HG02981 (cell line): ENCODE measurements at regions not wholly inside any gene's neighbourhood (a gene's known extent, or its start where the extent isn't known, plus 50 kb on each side); places are given as distances from the start of the nearest gene placed in this dataset.
"Not testable (repeated sequence)": the region's sequence is repeated elsewhere in the genome, so short reads cannot be mapped to it uniquely, and the experiment has no call there.

Experiments
- ATAC-seq: cut with Tn5 transposase; IDR thresholded peaks from one replicate; pipeline ENCODE4 v1.9.1; 2021; ENCODE audit warnings: mild to moderate bottlenecking, moderate library complexity; ENCODE audit not compliant: unreplicated experiment

DNA sequence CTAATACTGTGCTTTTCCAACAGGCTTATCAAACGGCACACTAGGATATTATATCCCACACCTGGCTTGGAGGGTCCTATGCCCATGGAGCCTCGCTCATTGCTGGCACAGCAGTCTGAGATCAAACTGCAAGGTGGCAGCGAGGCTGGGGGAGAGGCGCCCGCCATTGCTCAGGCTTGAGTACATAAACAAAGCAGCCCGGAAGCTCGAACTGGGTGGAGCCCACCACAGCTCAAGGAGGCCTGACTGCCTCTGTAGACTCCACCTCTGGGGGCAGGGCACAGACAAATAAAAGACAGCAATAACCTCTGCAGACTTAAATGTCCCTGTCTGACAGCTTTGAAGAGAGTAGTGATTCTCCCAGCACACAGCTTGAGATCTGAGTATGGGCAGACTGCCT is 128.0 kb upstream of the CAV2 start:
- ATAC-seq, result not testable (repeated sequence)

DNA sequence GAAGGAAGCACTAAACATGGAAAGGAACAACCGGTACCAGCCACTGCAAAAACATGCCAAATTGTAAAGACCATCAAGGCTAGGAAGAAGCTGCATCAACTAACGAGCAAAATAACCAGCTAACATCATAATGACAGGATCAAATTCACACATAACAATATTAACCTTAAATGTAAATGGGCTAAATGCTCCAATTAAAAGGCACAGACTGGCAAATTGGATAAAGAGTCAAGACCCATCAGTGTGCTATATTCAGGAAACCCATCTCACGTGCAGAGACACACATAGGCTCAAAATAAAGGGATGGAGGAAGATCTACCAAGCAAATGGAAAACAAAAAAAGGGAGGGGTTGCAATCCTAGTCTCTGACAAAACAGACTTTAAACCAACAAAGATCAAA is 126.3 kb upstream of the CAV2 start:
- ATAC-seq, result not testable (repeated sequence)

DNA sequence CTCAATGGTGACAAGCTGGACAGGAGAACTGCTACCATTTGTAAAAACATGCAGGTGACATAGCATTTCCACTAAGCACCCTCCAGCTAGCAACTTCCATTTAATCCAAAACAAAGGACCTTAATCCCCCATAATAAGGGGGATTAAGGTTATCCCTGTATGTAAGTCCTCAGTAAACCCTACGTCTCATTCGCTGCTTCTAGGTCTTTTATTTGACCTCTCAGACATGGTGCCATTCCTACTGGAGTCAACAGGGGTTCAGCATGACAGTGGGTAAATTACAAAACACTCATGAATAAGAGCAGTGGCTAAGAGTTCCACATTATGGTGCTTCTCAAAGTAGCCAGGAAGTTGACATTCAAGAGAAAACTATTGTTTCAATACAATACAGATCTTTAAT is 121.8 kb upstream of the CAV2 start:
- ATAC-seq, result no peak

DNA sequence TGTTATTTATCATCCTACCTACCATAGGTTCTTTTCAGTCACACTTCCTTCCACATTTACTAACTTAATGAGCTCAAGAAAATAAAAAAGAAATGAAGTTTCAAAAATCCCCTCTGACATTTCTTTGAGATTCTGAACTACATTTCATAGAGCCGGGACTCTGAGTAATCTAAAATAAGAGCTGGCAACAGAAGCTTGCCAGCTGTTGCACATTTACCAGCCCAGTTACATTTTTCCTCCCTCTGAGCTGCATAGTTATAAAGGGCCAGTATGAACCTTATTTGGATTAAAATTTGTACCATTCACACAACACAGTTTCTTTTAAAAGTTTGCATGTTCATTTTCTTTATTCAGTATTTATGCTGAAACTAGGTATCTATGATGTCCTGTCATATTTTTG is 119.5 kb upstream of the CAV2 start:
- no peak for ATAC-seq

DNA sequence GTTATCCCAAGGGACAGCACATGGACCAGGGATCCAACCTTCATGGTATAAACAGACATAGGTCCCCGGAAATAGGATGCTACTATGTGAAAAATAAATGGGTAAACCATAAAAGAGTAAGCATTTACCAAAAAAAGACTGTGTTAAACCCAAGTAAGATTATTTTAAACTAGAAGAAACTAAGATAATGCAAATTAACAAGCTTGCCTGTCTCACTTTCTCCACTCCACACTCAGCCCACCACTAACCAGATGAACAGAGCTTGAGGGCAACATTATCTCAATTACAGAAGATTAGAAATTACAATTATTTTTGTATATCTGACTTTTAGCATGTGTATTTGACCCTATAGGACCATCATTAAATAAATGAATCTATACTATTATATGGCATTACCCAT is 117.2 kb upstream of the CAV2 start:
- ATAC-seq, result no peak

DNA sequence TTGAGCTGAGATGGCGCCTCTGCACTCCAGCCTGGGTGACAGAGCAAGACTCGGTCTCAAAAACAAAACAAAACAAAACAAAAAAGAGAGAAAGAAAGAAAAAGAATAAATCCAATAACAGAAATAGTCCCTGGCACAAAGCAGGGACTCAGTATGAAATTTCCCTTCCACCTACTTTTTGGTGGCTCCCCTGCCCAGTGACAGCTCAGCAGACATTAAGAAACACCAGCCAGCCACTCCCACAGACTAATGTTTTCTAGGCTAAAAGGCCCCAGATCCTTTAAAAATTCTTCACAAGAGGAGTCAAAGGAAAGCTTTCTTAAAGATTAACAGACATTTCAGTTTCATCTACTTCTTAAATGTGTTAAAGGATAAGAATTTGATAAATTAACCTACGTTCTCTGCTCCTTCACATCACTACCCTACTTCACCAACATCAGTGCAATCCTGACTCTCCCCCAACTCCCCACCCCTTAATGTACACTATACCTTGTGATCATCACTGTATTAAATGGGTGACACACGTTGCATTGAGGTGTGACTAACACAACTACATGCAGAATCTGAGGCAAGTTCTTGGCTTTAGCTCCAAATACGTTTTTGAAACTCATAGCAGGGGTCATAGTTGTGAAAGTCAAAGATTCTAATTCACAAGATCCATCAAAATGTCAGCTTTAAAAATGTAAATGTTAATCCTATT is 114.5 kb upstream of the CAV2 start:
- no peak for ATAC-seq

DNA sequence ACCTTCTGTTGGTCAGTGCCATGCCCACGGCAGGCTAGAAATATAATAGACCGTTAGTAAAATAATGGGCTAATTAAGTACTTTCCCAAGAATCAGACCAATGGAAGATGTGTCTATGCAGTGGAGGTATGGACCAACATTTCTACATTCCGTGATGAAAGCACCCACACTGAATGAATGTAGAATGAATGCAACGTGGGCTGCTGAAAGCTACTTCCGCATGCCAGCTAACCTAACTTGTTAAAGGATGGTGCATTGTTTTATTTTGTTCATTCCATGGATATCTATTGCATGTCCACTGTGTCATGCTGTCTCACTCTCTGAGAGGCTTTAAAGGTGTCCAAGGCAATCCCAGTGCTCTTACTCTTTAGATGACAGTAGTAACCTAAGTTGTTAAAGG is 112.9 kb upstream of the CAV2 start:
- no peak for ATAC-seq

DNA sequence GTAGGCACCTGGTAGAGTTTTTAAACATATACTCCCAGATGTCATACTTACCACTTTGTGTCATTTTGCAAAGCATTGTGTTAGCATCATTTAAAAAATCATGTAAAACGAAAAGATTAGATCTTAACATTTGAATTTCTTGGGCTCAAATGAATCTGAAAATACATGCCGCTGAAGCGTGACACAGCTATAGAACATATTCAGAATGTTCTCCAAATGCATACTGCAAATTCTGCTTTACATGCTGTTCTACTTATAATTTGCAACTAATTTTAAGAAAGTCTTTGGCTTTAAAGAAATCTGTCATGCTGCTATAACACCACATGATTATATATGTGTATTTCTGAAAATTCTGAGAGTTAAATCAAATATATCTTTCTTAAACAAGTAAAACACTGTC is 109.2 kb upstream of the CAV2 start:
- no peak for ATAC-seq

DNA sequence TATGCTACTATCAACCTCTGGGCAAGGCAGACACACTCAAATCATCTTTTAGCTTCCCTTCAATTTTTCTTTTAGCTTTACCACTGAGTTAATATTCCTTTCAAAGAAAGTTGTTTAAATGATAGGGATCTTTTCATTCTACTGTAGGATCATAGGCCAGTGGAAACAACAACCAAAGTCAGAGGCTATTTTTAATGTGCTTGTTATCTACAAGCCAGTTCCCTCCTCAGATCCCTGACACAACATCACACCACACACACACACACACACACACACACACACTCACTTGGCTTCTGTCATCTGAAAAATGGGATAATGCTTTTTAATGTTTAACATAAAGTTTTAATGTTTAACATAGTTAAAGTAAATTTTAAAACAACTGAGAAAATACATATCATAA is 106.7 kb upstream of the CAV2 start:
- ATAC-seq, result no peak

DNA sequence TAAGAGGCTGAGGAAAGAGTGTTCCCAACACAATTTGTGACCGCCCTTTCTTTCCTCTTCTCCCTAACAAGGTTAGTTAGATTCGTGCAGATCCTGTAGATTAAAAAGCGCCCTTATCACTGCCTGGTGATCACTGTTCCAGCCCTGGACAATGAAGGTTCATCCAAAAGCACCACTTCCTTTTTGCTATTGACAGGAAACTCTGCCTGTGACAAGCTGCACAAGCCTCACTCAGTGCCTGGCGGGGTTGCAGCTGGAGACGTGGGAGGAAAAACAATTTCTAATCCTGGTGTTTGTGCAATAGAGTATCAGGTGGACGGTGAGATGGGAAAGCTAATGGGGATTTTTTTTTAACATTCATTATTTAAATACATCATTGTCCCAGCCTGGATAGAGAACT is 105.9 kb upstream of the CAV2 start:
- ATAC-seq, result no peak

DNA sequence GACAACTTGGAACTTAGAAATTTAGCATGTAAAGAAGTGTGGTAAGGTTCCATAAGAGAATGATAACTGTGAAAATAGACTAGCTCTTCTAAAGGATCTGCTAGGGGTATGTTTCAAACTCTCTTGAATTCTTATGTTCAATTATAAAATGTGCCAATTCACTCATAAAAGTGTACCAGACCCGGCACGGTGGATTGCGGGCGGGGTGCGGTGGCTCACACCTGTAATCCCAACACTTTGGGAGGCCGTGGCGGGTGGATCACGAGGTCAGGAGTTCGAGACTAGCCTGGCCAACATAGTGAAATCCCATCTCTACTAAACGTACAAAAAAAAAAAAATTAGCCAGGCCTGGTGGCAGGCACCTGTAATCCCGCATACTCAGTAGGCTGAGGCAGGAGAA is 105.4 kb upstream of the CAV2 start:
- ATAC-seq, result no peak

DNA sequence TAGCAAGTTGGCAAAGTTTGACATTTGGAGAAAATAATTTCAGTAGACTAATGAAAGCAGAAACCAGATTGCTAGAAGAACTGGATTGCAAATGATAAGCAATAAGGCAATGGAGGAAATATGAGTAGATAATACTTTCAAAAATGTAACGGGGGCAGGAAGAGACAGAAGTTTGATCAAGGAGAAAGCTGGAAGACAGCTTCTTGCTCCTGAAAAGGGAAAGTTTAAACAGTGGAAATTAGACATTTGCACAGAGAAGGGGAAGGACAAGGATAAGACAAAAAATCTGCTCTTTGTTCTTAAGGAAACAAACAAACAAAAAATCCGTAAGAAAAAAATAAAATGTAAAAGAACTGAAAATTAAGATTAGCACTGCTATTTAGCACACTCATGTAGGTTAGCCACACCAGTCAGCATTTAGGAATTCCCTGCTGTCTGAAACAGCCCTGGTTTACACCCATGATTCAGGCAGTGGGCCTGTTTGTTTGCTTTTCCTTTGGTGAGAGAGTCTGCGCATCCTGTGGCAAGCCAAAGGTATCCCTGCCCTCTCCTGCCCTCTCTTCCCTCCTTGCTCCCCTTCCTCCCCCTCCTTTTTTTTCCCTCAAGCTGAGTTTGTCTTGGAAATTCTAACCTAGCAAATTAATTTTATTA is 104.3 kb upstream of the CAV2 start:
- no peak for ATAC-seq

DNA sequence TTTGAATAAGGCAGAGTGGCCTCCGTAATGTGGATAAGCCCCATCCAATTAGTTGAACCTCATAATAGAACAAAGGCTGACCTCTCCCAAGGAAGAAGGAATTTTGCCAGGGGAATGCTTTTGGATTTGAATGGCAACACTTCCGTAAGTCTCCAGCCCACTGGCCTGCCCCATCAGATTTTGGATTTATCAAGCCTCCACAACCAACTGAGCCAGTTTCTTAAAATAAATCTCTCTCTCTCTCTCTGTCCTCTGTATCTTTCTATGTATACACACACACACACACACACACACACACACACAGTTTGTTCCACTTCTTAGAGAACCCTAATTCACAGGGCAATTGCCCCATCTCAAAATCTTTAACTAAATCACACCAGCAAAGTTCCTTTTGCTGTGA is 100.9 kb upstream of the CAV2 start:
- no peak for ATAC-seq

DNA sequence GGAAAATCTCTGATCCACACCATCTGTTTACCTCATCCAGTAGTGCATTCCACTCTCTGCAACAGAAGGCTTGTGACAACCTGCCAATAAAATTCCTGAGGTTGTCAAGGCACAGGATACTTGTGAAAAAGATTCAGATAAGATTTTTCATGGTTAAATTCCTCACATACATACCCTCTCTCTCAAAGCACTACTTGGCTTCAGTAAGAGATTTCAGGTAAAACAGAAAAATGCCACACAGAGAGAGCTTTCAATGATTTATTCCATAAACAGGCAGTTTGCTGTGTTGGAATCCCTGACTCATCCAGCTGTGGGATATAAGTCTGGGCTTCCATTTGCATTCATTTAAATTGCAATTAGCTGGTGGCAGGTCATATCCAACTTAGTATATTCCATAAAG is 99.7 kb upstream of the CAV2 start:
- ATAC-seq, result no peak

DNA sequence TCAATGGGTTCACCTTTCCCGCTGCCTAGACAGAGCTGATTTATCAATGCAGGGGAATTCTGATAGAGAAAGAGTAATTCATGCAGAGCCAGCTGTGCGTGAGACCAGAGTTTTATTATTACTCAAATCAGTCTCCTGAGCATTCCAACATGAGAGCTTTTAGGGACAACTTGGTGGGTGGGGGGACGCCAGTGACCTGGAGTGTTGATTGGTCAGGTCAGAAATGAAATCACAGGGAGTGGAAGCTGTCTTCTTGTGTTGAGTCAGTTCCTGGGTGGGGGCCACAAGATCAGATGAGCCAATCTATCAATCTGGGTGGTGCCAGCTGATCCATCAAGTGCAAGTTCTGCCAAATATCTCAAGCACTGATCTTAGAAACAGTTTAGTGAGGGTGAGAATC is 99.0 kb upstream of the CAV2 start:
- no peak for ATAC-seq

DNA sequence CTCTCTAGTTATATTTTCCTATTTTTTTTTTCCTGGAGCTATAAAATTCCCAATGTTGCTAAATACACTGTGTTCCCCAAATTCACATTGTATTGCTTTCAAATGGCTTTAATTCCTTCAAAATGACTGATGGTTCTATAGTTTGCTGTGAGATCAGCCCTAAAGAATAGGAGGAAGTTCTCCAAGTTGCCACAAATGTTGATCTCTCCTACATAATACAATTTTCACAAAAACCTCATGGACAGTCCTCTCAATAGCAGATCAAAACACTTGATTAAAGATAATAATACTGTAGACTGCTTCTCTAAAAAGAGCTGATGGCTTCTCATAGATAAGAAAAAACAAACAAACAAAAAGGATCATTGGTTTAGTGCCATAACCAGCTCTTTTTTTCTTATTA is 97.8 kb upstream of the CAV2 start:
- ATAC-seq, result no peak

DNA sequence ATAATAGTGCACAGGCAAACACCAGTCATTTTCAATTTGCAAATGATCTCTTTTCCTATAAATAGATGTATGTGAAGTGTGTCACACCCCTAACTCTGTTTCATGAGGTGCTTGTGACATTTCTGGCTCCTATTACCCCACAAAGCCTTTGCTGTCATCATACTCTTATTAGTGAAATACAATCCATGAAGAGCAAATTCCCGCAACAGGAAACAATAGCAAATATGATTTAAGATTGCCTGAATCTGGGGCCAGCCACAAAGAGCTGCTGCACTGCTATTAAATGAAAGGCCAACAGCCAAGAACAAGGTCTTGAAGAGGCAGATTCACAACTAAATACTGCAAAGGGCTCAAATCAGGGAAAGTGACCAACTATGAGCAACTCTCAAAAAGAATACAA is 96.3 kb upstream of the CAV2 start:
- ATAC-seq, result no peak

DNA sequence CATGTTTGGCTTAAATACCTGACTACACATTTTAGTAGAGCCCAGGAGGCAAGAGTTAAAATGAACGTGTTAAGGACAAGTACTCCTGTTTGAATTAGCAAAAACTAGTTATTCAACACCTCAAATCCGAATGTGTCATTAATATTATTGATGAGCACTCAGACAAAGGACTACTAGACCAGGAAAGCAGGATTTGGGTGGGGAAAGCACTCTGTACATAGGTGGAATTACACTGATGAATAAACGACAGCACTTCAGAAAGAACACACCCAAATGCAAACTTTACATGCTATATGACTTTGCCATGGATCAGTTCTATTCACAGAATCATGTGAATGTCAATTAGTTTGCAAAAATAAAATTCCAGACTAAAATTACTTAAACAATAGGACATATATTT is 95.1 kb upstream of the CAV2 start:
- ATAC-seq, result no peak

DNA sequence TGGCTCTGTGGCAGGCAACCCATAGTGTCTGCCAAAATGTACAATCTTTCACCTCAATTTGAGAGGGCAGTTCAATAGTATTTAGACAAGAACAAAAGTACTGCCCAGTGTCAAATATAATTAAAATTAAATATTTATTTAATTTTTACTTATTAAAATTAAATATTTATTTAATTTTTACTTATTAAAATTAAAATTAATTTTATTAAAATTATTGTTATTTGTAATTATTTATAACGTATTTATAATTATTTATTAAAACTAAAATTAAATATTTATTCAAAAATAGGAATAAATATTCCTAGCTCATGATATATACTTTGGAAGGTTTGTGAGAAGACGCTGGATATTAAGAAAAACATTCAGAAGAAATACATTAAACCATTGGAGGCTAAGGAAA is 93.7 kb upstream of the CAV2 start:
- no peak for ATAC-seq

DNA sequence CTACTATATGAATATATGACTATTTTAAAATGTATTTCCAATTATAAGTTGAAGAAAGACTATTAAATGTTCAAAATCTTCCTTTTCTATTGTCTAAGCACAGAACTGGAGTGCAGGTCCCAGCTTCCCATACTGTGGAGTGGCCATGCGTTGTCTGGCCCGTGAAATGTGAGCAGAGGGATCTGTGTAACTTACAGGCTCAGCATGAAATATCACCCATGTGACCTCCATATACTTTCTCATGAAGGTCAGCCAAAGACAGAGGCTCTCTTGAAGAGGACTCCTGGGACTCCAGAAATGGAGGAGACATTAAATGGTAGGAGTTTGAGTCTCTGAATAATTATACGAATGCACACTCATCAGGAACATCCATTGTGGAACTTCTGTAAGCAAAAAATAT is 92.4 kb upstream of the CAV2 start:
- ATAC-seq, result no peak

DNA sequence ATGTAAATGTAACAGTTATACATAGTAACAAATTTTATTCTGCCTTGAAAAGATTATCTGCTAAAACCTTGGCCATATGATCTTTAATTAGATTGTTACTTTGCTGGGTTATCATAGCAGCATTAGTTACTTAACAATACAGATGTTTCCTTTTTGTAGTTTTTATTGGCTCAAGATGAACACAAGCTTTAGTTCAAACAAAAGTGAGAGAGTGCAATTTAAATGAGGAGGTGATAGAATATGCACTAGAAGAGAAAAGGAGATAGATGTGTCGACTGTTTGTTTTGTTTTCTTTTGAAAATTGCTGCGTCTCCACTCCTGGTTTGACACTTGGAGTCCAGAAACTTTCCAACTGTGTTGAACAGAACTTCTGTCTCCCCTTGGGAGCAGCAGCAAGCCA is 91.4 kb upstream of the CAV2 start:
- ATAC-seq, result no peak

DNA sequence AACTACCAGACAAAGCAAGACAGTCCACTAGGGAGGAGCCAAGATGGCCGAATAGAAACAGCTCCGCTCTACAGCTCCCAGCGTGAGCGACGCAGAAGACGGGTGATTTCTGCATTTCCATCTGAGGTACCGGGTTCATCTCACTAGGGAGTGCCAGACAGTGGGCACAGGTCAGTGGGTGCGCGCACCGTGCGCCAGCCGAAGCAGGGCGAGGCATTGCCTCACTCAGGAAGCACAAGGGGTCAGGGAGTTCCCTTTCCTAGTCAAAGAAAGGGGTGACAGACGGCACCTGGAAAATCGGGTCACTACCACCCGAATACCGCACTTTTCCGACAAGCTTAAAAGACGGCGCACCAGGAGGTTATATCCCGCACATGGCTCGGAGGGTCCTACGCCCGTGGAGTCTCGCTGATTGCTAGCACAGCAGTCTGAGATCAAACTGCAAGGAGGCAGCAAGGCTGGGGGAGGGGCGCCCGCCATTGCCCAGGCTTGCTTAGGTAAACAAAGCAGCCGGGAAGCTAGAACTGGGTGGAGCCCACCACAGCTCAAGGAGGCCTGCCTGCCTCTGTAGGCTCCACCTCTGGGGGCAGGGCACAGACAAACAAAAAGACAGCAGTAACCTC is 90.6 kb upstream of the CAV2 start:
- not testable (repeated sequence) for ATAC-seq

DNA sequence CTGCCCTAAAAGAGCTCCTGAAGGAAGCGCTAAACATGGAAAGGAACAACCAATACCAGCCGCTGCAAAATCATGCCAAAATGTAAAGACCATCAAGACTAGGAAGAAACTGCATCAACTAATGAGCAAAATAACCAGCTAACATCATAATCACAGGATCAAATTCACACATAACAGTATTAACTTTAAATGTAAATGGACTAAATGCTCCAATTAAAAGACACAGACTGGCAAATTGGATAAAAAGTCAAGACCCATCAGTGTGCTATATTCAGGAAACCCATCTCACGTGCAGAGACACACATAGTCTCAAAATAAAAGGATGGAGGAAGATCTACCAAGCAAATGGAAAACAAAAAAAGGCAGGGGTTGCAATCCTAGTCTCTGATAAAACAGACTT is 88.8 kb upstream of the CAV2 start:
- ATAC-seq, result not testable (repeated sequence)
